GM10266 (cell line): ENCODE measurements at regions not wholly inside any gene's neighbourhood (a gene's known extent, or its start where the extent isn't known, plus 50 kb on each side); places are given as distances from the start of the nearest gene placed in this dataset.
"Not testable (repeated sequence)": the region's sequence is repeated elsewhere in the genome, so short reads cannot be mapped to it uniquely, and the experiment has no call there.

Experiments used
- DNase-seq: peaks from one replicate; pipeline ENCODE4 v3.0.0; 2012; ENCODE audit errors: extremely low spot score
- CTCF ChIP-seq: IDR thresholded peaks from 2 replicates; pipeline ENCODE4 v1.5.1; 2012; ENCODE audit warnings: mild to moderate bottlenecking, low read depth; ENCODE audit not compliant: control insufficient read depth, insufficient read depth; ENCODE audit errors: missing control alignments

- TF ChIP-seq CTCF, result no peak
- DNase-seq, result no peak
Observed at GRCh38 chr7:53111031-53111430, 75.6 kb downstream of the POM121L12 start.

GRCh38 chr7:53113424-53113823 lies 78.0 kb downstream of the POM121L12 start:
- no peak for DNase-seq
- no peak for TF ChIP-seq CTCF

- TF ChIP-seq CTCF, result no peak
- no peak for DNase-seq
Observed at GRCh38 chr7:53119514-53119941, 84.1 kb downstream of the POM121L12 start.

GRCh38 chr7:53121374-53121773 lies 85.9 kb downstream of the POM121L12 start:
- DNase-seq, result no peak
- TF ChIP-seq CTCF, result no peak

- no peak for DNase-seq
- TF ChIP-seq CTCF, result no peak
Observed at GRCh38 chr7:53131697-53132096, 96.3 kb downstream of the POM121L12 start.

GRCh38 chr7:53151496-53151895 lies 116.1 kb downstream of the POM121L12 start:
- TF ChIP-seq CTCF, result no peak
- no peak for DNase-seq

- not testable (repeated sequence) for DNase-seq
Observed at GRCh38 chr7:53187184-53187583, 151.8 kb downstream of the POM121L12 start.

GRCh38 chr7:53191191-53191695 lies 155.8 kb downstream of the POM121L12 start:
- DNase-seq, result no peak
- no peak for TF ChIP-seq CTCF
